Mesendoderm (in vitro differentiated cells): ENCODE measurements at regions not wholly inside any gene's neighbourhood (a gene's known extent, or its start where the extent isn't known, plus 50 kb on each side); places are given as distances from the start of the nearest gene placed in this dataset.

ENCODE experiments used
- DNase-seq: peaks from one replicate; pipeline ENCODE4 v3.0.0; 2013
- H2AK5ac ChIP-seq: 2 replicates; pipeline ENCODE4 v1.6.1; 2013; ENCODE audit warnings: low read length, inconsistent platforms
- H2BK120ac ChIP-seq: 2 replicates; pipeline ENCODE4 v1.6.1; 2013; ENCODE audit warnings: low read depth, mild to moderate bottlenecking, low read length, moderate library complexity, mixed read lengths
- H2BK15ac ChIP-seq: replicated peaks from 2 replicates; pipeline ENCODE4 v1.6.1; 2013; ENCODE audit warnings: low read depth, mild to moderate bottlenecking, moderate library complexity
- H2BK5ac ChIP-seq: 2 replicates; pipeline ENCODE4 v1.6.1; 2013; ENCODE audit warnings: low read length, inconsistent platforms
- H3K18ac ChIP-seq: 2 replicates; pipeline ENCODE4 v1.6.1; 2013; ENCODE audit warnings: mild to moderate bottlenecking, low read length, mixed read lengths
- H3K23ac ChIP-seq: one replicate; pipeline ENCODE4 v1.6.1; 2013; ENCODE audit warnings: low read length
- H3K27ac ChIP-seq: 2 replicates; pipeline ENCODE4 v1.5.1; 2013; ENCODE audit warnings: low read depth, mild to moderate bottlenecking, inconsistent platforms, low read length, moderate library complexity
- H3K27me3 ChIP-seq: 2 replicates; pipeline ENCODE4 v1.6.1; 2013; ENCODE audit warnings: low read length, control low read depth, mild to moderate bottlenecking, inconsistent platforms; ENCODE audit not compliant: insufficient read depth, poor library complexity
- H3K36me3 ChIP-seq: 2 replicates; pipeline ENCODE4 v1.6.1; 2013; ENCODE audit warnings: low read length, inconsistent platforms; ENCODE audit not compliant: control insufficient read depth, insufficient read depth
- H3K4ac ChIP-seq: one replicate; pipeline ENCODE4 v1.6.1; 2013; ENCODE audit warnings: low read depth, mild to moderate bottlenecking, low read length, moderate library complexity
- H3K4me1 ChIP-seq: 2 replicates; pipeline ENCODE4 v1.6.1; 2013; ENCODE audit warnings: low read depth, low read length, inconsistent platforms; ENCODE audit not compliant: control insufficient read depth
- H3K4me2 ChIP-seq: 2 replicates; pipeline ENCODE4 v1.6.1; 2013; ENCODE audit warnings: low read length
- H3K4me3 ChIP-seq: 2 replicates; pipeline ENCODE4 v1.5.1; 2013; ENCODE audit warnings: mild to moderate bottlenecking, low read length
- H3K56ac ChIP-seq: one replicate; pipeline ENCODE4 v1.6.1; 2013; ENCODE audit warnings: low read length
- H3K79me1 ChIP-seq: 2 replicates; pipeline ENCODE4 v1.6.1; 2013; ENCODE audit warnings: low read length, inconsistent platforms
- H3K79me2 ChIP-seq: 2 replicates; pipeline ENCODE4 v1.6.1; 2013; ENCODE audit warnings: mild to moderate bottlenecking, low read length; ENCODE audit not compliant: control insufficient read depth, insufficient read depth
- H3K9ac ChIP-seq: 2 replicates; pipeline ENCODE4 v1.6.1; 2013; ENCODE audit warnings: low read length, inconsistent platforms
- H4K5ac ChIP-seq: one replicate; pipeline ENCODE4 v1.6.1; 2013; ENCODE audit warnings: low read length
- H4K8ac ChIP-seq: one replicate; pipeline ENCODE4 v1.6.1; 2013; ENCODE audit warnings: low read depth, mild to moderate bottlenecking, control low read depth, low read length, moderate library complexity
- WGBS: extraction: QIAGEN DNeasy Blood & Tissue Kit; methylation state at CpG from one replicate; pipeline ENCODE4 v1.1.7; 2013; ENCODE audit warnings: low lambda C conversion rate, missing lambda C conversion rate; ENCODE audit not compliant: insufficient coverage; ENCODE audit errors: extremely low coverage; 5-methylcytosine and 5-hydroxymethylcytosine counted together

GRCh38 chr1:8257621-8258020 lies 60.3 kb upstream of the SLC45A1 start:
- Histone ChIP-seq H3K27ac (no peak overlapping the region), H4K8ac (no peak overlapping the region), H2AK5ac (no peak overlapping the region), H2BK120ac (no peak overlapping the region), H3K27me3 (no peaks in the 10 kb centered on the region), H2BK15ac (no peak overlapping the region), H3K4me3 (no peak overlapping the region), H3K9ac (no peak overlapping the region), H3K56ac (no peak overlapping the region), H3K18ac (no peak overlapping the region), H3K36me3 (no peaks in the 10 kb centered on the region), H3K4me1 (peaks cover 4% of the 10 kb centered on the region), H4K5ac (no peak overlapping the region), H3K79me2 (no peaks in the 10 kb centered on the region), H3K4ac (no peak overlapping the region), H2BK5ac (no peak overlapping the region), H3K79me1 (no peaks in the 10 kb centered on the region), H3K23ac (peak overlapping the region; percentile 1), H3K4me2 (no peak overlapping the region)
- no CpG with 5 or more reads among the region's 7 CpGs for WGBS
- DNase-seq = no peak

DNA sequence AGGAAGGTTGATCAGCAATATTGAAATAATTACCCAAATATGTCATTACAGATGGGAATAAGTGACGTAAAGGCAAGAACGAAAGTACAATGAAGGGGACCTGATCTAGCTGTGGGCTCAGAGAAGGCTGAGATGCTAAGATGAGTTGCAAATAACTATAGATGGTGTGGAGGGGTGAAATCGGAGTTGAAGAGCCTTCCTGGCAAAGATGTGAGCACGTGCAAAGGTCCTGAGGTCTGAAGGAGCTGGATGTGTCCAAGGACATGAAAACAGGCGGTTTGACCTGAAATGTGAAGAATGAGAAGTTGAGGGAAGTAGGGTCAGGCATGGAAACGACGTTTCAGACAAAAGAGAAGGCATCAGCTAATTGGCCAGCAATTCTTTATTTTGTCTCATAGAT lies 61.6 kb upstream of the SLC45A1 start:
- no peak overlapping the region for H4K8ac ChIP-seq
- H3K27ac ChIP-seq = no peak overlapping the region
- H3K79me2 ChIP-seq = no peaks in the 10 kb centered on the region
- H2BK5ac ChIP-seq = no peak overlapping the region
- H3K4ac ChIP-seq = no peak overlapping the region
- H2AK5ac ChIP-seq = no peak overlapping the region
- no peak overlapping the region for H3K9ac ChIP-seq
- no peak overlapping the region for H4K5ac ChIP-seq
- no peaks in the 10 kb centered on the region for H3K36me3 ChIP-seq
- H2BK15ac ChIP-seq = no peak overlapping the region
- H3K27me3 ChIP-seq = no peaks in the 10 kb centered on the region
- H3K4me1 ChIP-seq = peaks cover 4% of the 10 kb centered on the region
- no peak overlapping the region for H3K4me3 ChIP-seq
- no peak overlapping the region for H3K4me2 ChIP-seq
- no peak overlapping the region for H3K56ac ChIP-seq
- no peaks in the 10 kb centered on the region for H3K79me1 ChIP-seq
- H3K18ac ChIP-seq = no peak overlapping the region
- DNase-seq = no peak
- no peak overlapping the region for H3K23ac ChIP-seq
- H2BK120ac ChIP-seq = no peak overlapping the region
- no CpG with 5 or more reads among the region's 7 CpGs for WGBS

- Histone ChIP-seq H3K9ac (no peak overlapping the region), H3K27ac (no peak overlapping the region), H3K79me1 (no peaks in the 10 kb centered on the region), H3K36me3 (no peaks in the 10 kb centered on the region), H4K8ac (no peak overlapping the region), H2BK120ac (no peak overlapping the region), H3K56ac (no peak overlapping the region), H2AK5ac (no peak overlapping the region), H2BK5ac (no peak overlapping the region), H3K4me2 (no peak overlapping the region), H3K23ac (no peak overlapping the region), H2BK15ac (no peak overlapping the region), H3K4ac (no peak overlapping the region), H3K79me2 (no peaks in the 10 kb centered on the region), H4K5ac (no peak overlapping the region), H3K4me3 (no peak overlapping the region), H3K27me3 (no peaks in the 10 kb centered on the region), H3K18ac (no peak overlapping the region), H3K4me1 (peaks cover 4% of the 10 kb centered on the region)
- WGBS = no CpG with 5 or more reads among the region's 5 CpGs
- no peak for DNase-seq
Observed at GRCh38 chr1:8255712-8256111, 62.2 kb upstream of the SLC45A1 start.

GRCh38 chr1:8252266-8252951 lies 65.5 kb upstream of the SLC45A1 start:
- H3K4me1 ChIP-seq = no peaks in the 10 kb centered on the region
- WGBS = no CpG with 5 or more reads among the region's 13 CpGs
- no peaks in the 10 kb centered on the region for H3K79me1 ChIP-seq
- H3K18ac ChIP-seq = no peak overlapping the region
- H3K56ac ChIP-seq = peak overlapping the region; percentile 15
- no peak overlapping the region for H3K4ac ChIP-seq
- H4K8ac ChIP-seq = no peak overlapping the region
- no peaks in the 10 kb centered on the region for H3K27me3 ChIP-seq
- H3K79me2 ChIP-seq = no peaks in the 10 kb centered on the region
- H3K9ac ChIP-seq = no peak overlapping the region
- no peak overlapping the region for H3K23ac ChIP-seq
- H3K27ac ChIP-seq = no peak overlapping the region
- H2BK120ac ChIP-seq = no peak overlapping the region
- no peaks in the 10 kb centered on the region for H3K36me3 ChIP-seq
- no peak overlapping the region for H4K5ac ChIP-seq
- no peak overlapping the region for H3K4me2 ChIP-seq
- DNase-seq = no peak
- H2AK5ac ChIP-seq = no peak overlapping the region
- H2BK15ac ChIP-seq = no peak overlapping the region
- no peak overlapping the region for H2BK5ac ChIP-seq
- no peak overlapping the region for H3K4me3 ChIP-seq

DNA sequence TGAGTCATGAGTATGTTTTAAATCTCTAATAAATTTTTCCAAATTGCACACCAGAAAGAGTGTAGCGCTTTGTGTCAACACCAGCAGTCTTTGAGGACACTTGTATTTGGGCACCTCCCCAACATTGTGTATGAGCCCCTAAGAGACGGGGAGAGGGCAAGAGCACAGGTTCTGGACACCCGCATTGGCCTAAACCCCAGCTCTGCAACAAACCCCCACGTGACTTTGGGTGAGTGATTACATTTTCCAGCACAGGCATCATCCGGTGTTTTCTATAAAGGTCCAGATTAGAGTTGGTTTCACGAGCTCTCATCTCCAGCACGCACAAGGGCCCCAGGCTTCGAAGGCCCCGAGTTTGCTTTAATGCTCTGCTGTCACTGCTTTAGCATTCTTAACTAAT lies 66.3 kb upstream of the SLC45A1 start:
- no peak overlapping the region for H3K27ac ChIP-seq
- no peak overlapping the region for H3K4me3 ChIP-seq
- H3K18ac ChIP-seq = no peak overlapping the region
- no peak overlapping the region for H2AK5ac ChIP-seq
- no peaks in the 10 kb centered on the region for H3K4me1 ChIP-seq
- H4K8ac ChIP-seq = no peak overlapping the region
- no peaks in the 10 kb centered on the region for H3K79me1 ChIP-seq
- WGBS = no CpG with 5 or more reads among the region's 9 CpGs
- no peak overlapping the region for H2BK120ac ChIP-seq
- no peaks in the 10 kb centered on the region for H3K36me3 ChIP-seq
- H3K56ac ChIP-seq = no peak overlapping the region
- H3K79me2 ChIP-seq = no peaks in the 10 kb centered on the region
- H3K4me2 ChIP-seq = no peak overlapping the region
- no peak overlapping the region for H3K4ac ChIP-seq
- H3K23ac ChIP-seq = no peak overlapping the region
- H3K9ac ChIP-seq = no peak overlapping the region
- DNase-seq = no peak
- no peak overlapping the region for H4K5ac ChIP-seq
- H3K27me3 ChIP-seq = no peaks in the 10 kb centered on the region
- H2BK15ac ChIP-seq = no peak overlapping the region
- no peak overlapping the region for H2BK5ac ChIP-seq

DNA sequence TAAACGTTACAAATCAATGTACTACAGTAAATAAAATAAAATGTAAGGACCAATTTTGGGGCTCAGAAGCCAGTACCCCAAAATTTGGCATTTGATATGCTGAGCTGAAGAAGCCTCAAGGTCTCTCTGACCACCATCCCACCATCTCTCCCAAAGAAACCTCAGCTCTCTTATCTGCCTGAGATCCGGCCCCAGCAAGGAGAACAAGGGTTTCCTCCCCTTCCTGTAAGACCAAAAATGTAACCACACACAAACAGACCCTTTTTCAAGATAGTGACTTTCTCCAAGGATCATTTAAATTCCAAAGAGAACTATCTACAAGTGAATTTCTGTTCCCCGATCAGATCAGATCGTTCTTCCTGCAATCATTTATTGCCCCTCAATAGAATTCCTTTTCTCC lies 68.1 kb upstream of the SLC45A1 start:
- Histone ChIP-seq H3K27ac (no peak overlapping the region), H3K9ac (no peak overlapping the region), H3K36me3 (no peaks in the 10 kb centered on the region), H4K5ac (no peak overlapping the region), H3K4me3 (no peak overlapping the region), H2BK120ac (no peak overlapping the region), H3K79me1 (no peaks in the 10 kb centered on the region), H2BK15ac (no peak overlapping the region), H3K4me2 (no peak overlapping the region), H3K27me3 (no peaks in the 10 kb centered on the region), H3K18ac (no peak overlapping the region), H3K56ac (no peak overlapping the region), H3K23ac (no peak overlapping the region), H3K79me2 (no peaks in the 10 kb centered on the region), H2AK5ac (no peak overlapping the region), H2BK5ac (no peak overlapping the region), H3K4me1 (no peaks in the 10 kb centered on the region), H3K4ac (no peak overlapping the region), H4K8ac (no peak overlapping the region)
- DNase-seq = no peak
- WGBS = no CpG with 5 or more reads among the region's 4 CpGs
